OCI-LY1 (cell line): ENCODE measurements at regions not wholly inside any gene's neighbourhood (a gene's known extent, or its start where the extent isn't known, plus 50 kb on each side); places are given as distances from the start of the nearest gene placed in this dataset.

ENCODE experiments used
- CTCF ChIP-seq: fragments of 200-600 bp; sonication (generic), shearing (Covaris generic); IDR thresholded peaks from 2 replicates; pipeline ENCODE4 v1.5.1; 2017; ENCODE audit warnings: mild to moderate bottlenecking, antibody characterized with exemption, low read length, moderate library complexity, mixed read lengths
- EZH2 ChIP-seq: fragments of 200-600 bp; sonication (generic), shearing (Covaris generic); IDR thresholded peaks from 2 replicates; pipeline ENCODE4 v1.8.0; 2017; ENCODE audit warnings: borderline replicate concordance, mixed run types, mild to moderate bottlenecking, antibody characterized with exemption, low read length, moderate library complexity, mixed read lengths

GRCh38 chr11:23668324-23668723, 808.0 kb upstream of the CCDC179 start:
- TF ChIP-seq CTCF (no peak), EZH2 (no peak)
